NCI-H2107 treated with DMSO at 0.1 percent for 48 hours (cell line): ENCODE measurements at regions not wholly inside any gene's neighbourhood (a gene's known extent, or its start where the extent isn't known, plus 50 kb on each side); places are given as distances from the start of the nearest gene placed in this dataset.
A peak's percentile ranks its signal among the peaks of the same experiment; 100 is the strongest.

Experiments
- DNase-seq: peaks from one replicate; lab custom pipeline; 2025; ENCODE audit not compliant: unreplicated experiment; lab: John Stamatoyannopoulos, UW

GRCh38 chr14:101064121-101064661, 160.7 kb upstream of the RTL1 start:
- no peak for DNase-seq

- DNase-seq: no peak
Observed at GRCh38 chr14:101064718-101065117, 161.2 kb upstream of the RTL1 start.

GRCh38 chr14:101065246-101065645, 161.7 kb upstream of the RTL1 start:
- DNase-seq: no peak

- DNase-seq: no peak
Observed at GRCh38 chr14:101065696-101066694, 162.5 kb upstream of the RTL1 start.

GRCh38 chr14:101066826-101067510, 163.4 kb upstream of the RTL1 start:
- DNase-seq: no peak

- no peak for DNase-seq
Observed at GRCh38 chr14:101068313-101069227, 165.0 kb upstream of the RTL1 start.

GRCh38 chr14:101069228-101069549, 165.7 kb upstream of the RTL1 start:
- DNase-seq: no peak

GRCh38 chr14:101069666-101070362, 166.3 kb upstream of the RTL1 start:
- no peak for DNase-seq

- no peak for DNase-seq
Observed at GRCh38 chr14:101070540-101071492, 167.3 kb upstream of the RTL1 start.

GRCh38 chr14:101071493-101071906, 168.0 kb upstream of the RTL1 start:
- DNase-seq: no peak

- no peak for DNase-seq
Observed at GRCh38 chr14:101072070-101072469, 168.5 kb upstream of the RTL1 start.

- DNase-seq: no peak
Observed at GRCh38 chr14:101072531-101072930, 169.0 kb upstream of the RTL1 start.

GRCh38 chr14:101072945-101073597, 169.5 kb upstream of the RTL1 start:
- peak; percentile 91 for DNase-seq

- DNase-seq: no peak
Observed at GRCh38 chr14:101073598-101073965, 170.1 kb upstream of the RTL1 start.

GRCh38 chr14:101074196-101075024, 170.9 kb upstream of the RTL1 start:
- peak; percentile 24 for DNase-seq

- DNase-seq: no peak
Observed at GRCh38 chr14:101075025-101075800, 171.7 kb upstream of the RTL1 start.

GRCh38 chr14:101075801-101076413, 172.4 kb upstream of the RTL1 start:
- no peak for DNase-seq
